Activated CD4-positive, alpha-beta T cell treated with anti-CD3 and anti-CD28 coated beads for 36 hours (primary cell): ENCODE measurements at regions not wholly inside any gene's neighbourhood (a gene's known extent, or its start where the extent isn't known, plus 50 kb on each side); places are given as distances from the start of the nearest gene placed in this dataset.
A peak's percentile ranks its signal among the peaks of the same experiment; 100 is the strongest.

Experiments
- ATAC-seq: fragments of 200-7000 bp; cut with Tn5 transposase; one replicate; pipeline ENCODE4 v1.10.0; 2021; ENCODE audit warnings: mild to moderate bottlenecking, moderate library complexity
- CTCF ChIA-PET: fragments of 350-600 bp; sonication (Branson Sonifier 250); formaldehyde crosslinking; loops from one replicate; lab custom pipeline; 2021; ENCODE audit warnings: antibody characterized with exemption; lab: Charles Lee
- POLR2A ChIA-PET: fragments of 350-600 bp; sonication (Branson Sonifier 250); formaldehyde crosslinking; loops from one replicate; lab custom pipeline; 2021; ENCODE audit warnings: antibody characterized with exemption, inconsistent platforms; lab: Charles Lee
- DNase-seq: peaks from one replicate; pipeline ENCODE4 v3.0.0-alpha.2; 2020
- H3K27ac Mint-ChIP-seq: one replicate; pipeline ENCODE4 v1.8.0; 2021; ENCODE audit warnings: mixed read lengths
- H3K27me3 Mint-ChIP-seq: one replicate; pipeline ENCODE4 v1.8.0; 2021; ENCODE audit warnings: mixed read lengths
- H3K36me3 Mint-ChIP-seq: one replicate; pipeline ENCODE4 v1.8.0; 2021; ENCODE audit warnings: low read depth, mixed read lengths
- H3K4me1 Mint-ChIP-seq: one replicate; pipeline ENCODE4 v1.8.0; 2021; ENCODE audit warnings: mixed read lengths
- H3K4me3 Mint-ChIP-seq: one replicate; pipeline ENCODE4 v1.8.0; 2021; ENCODE audit warnings: mild to moderate bottlenecking, moderate library complexity, mixed read lengths
- H3K9me3 Mint-ChIP-seq: one replicate; pipeline ENCODE4 v1.8.0; 2021; ENCODE audit warnings: low read depth, mixed read lengths
- intact Hi-C, 2 experiments: fragments of 100-400 bp; cut with DNase I in 1 of 2; cut with micrococcal nuclease in 1 of 2; formaldehyde crosslinking; loops; one replicate each; pipeline versions ENCODE4 v1.14.2 to v1.15.1; 2022 to 2024; cut with DNase I, micrococcal nuclease

DNA sequence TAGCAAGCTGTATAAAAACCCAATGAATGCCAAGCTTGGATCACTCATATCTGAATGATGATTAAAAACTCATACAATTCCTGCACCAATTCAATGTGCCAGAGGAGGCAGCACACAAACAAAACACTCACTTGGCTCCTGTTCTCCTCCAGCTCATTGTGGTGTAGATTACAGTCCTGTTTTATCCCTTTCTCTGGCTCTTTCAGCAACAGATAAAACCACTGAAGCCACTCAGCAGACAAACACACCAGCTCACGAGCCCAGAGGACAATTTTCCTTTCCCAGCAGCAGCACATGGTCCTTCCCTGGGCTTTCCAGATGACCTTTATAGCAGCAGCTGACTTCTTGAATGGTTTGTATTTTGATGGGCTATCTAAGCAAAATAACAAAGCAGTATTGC lies 107.3 kb upstream of the STARD3NL start:
- H3K4me1 Mint-ChIP-seq = no peaks in the 10 kb centered on the region
- intact Hi-C loops = no loop called here
- H3K27ac Mint-ChIP-seq = no peak overlapping the region
- POLR2A ChIA-PET = no interaction called here
- peaks cover 10% of the 10 kb centered on the region for H3K27me3 Mint-ChIP-seq
- H3K36me3 Mint-ChIP-seq = no peaks in the 10 kb centered on the region
- ATAC-seq = peak; percentile 51
- H3K4me3 Mint-ChIP-seq = no peak overlapping the region
- H3K9me3 Mint-ChIP-seq = no peaks in the 10 kb centered on the region
- CTCF ChIA-PET = interaction anchor here (1.0 to 1.6 kb wide), 2 partner anchors 11 to 47 kb away, joined by 3 read pairs; no protein-coding TSS in a partner anchor
- DNase-seq = peak; percentile 18

DNA sequence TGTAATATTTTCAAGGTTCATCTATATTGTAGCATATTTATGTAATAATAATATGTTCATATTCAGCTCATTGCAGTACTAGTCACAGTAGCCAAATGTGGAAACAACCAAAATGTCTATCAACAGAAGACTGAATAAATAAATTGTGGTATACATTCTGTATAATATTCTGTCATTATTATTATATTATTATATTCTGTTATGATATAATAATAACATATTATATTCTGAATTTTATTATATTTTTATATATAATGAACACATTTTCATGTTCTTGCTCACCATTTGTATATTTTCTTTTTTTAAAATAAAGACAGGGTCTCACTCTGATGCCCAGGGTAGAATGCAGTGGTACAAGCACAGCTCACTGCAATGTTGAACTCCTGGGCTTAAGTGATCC lies 91.2 kb upstream of the STARD3NL start:
- CTCF ChIA-PET = interaction anchor here (1.8 kb wide), 1 partner anchor 129 kb away, joined by 4 read pairs; no protein-coding TSS in a partner anchor
- intact Hi-C loops = no loop called here
- H3K27me3 Mint-ChIP-seq = peaks cover 7% of the 10 kb centered on the region
- no peaks in the 10 kb centered on the region for H3K36me3 Mint-ChIP-seq
- no peaks in the 10 kb centered on the region for H3K4me1 Mint-ChIP-seq
- H3K4me3 Mint-ChIP-seq = no peak overlapping the region
- POLR2A ChIA-PET = no interaction called here
- ATAC-seq = no peak
- no peak overlapping the region for H3K27ac Mint-ChIP-seq
- H3K9me3 Mint-ChIP-seq = peaks cover 4% of the 10 kb centered on the region
- DNase-seq = no peak

- POLR2A ChIA-PET = no interaction called here
- intact Hi-C loops = loop anchor here in 1 of 2 experiments (10.0 kb wide), 1 partner anchor 198 kb away; no protein-coding TSS in a partner anchor
- Mint-ChIP-seq H3K27ac (no peak overlapping the region), H3K4me1 (no peaks in the 10 kb centered on the region), H3K27me3 (peaks cover 13% of the 10 kb centered on the region), H3K4me3 (no peak overlapping the region), H3K9me3 (peaks cover 6% of the 10 kb centered on the region), H3K36me3 (no peaks in the 10 kb centered on the region)
- CTCF ChIA-PET = interaction anchor here (0.5 to 1.6 kb wide), 4 partner anchors 113 to 268 kb away, joined by 3 to 9 read pairs (median 4); no protein-coding TSS in a partner anchor
- DNase-seq (no peak), ATAC-seq (no peak)
These were observed 75.5 kb upstream of the STARD3NL start for GRCh38 chr7:38102507-38102906.

- H3K27me3 Mint-ChIP-seq = peaks cover 11% of the 10 kb centered on the region
- H3K27ac Mint-ChIP-seq = no peak overlapping the region
- DNase-seq (peak; percentile 25), ATAC-seq (peak; percentile 69)
- H3K9me3 Mint-ChIP-seq = no peaks in the 10 kb centered on the region
- H3K36me3 Mint-ChIP-seq = no peaks in the 10 kb centered on the region
- POLR2A ChIA-PET = no interaction called here
- H3K4me3 Mint-ChIP-seq = no peak overlapping the region
- H3K4me1 Mint-ChIP-seq = no peaks in the 10 kb centered on the region
- intact Hi-C loops = loop anchor here (2.0 to 10.0 kb wide), 5 partner anchors 201 to 257 kb away; no protein-coding TSS in a partner anchor
- CTCF ChIA-PET = interaction anchor here (0.9 to 5.0 kb wide), 12 partner anchors 38 to 272 kb away, joined by 3 to 70 read pairs (median 10); partner anchors contain the start of gene STARD3NL
These were observed 72.1 kb upstream of the STARD3NL start for GRCh38 chr7:38105874-38106483.

GRCh38 chr7:38107486-38107893 lies 70.6 kb upstream of the STARD3NL start:
- Mint-ChIP-seq H3K36me3 (no peaks in the 10 kb centered on the region), H3K9me3 (no peaks in the 10 kb centered on the region), H3K4me3 (no peak overlapping the region), H3K27ac (no peak overlapping the region), H3K4me1 (no peaks in the 10 kb centered on the region), H3K27me3 (peaks cover 16% of the 10 kb centered on the region)
- ChIA-PET POLR2A (no interaction called here), CTCF (interaction anchor here (0.6 to 5.0 kb wide), 18 partner anchors 13 to 642 kb away, joined by 3 to 70 read pairs (median 5); no protein-coding TSS in a partner anchor)
- intact Hi-C loops = loop anchor here (1.0 to 10.0 kb wide), 9 partner anchors 115 to 267 kb away; no protein-coding TSS in a partner anchor
- ATAC-seq (peak; percentile 85), DNase-seq (peak; percentile 80)

- no peak overlapping the region for H3K27ac Mint-ChIP-seq
- intact Hi-C loops = no loop called here
- H3K9me3 Mint-ChIP-seq = no peaks in the 10 kb centered on the region
- no peaks in the 10 kb centered on the region for H3K4me1 Mint-ChIP-seq
- H3K4me3 Mint-ChIP-seq = no peak overlapping the region
- ChIA-PET CTCF (no interaction called here), POLR2A (no interaction called here)
- ATAC-seq (no peak), DNase-seq (no peak)
- H3K36me3 Mint-ChIP-seq = no peaks in the 10 kb centered on the region
- H3K27me3 Mint-ChIP-seq = peaks cover 8% of the 10 kb centered on the region
These were observed 66.0 kb upstream of the STARD3NL start for GRCh38 chr7:38112075-38112474.

DNA sequence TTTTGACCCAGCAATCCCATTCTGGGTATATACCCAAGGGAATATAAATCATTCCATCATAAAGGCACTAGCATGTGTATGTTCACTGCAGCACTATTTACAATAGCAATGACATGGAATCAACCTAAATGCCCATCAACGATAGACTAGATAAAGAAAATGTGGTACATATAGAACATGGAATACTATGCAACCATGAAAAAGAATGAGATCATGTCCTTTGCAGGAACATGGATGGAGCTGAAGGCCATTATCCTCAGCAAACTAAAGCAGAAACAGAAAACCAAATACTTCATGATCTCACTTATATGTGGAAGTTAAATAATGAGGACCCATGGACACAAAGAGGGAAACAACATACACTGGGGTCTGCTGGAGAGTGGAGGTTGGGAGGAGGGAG lies 58.0 kb upstream of the STARD3NL start:
- ATAC-seq (no peak), DNase-seq (no peak)
- no peak overlapping the region for H3K4me3 Mint-ChIP-seq
- no peak overlapping the region for H3K27ac Mint-ChIP-seq
- peaks cover 14% of the 10 kb centered on the region for H3K27me3 Mint-ChIP-seq
- peaks cover 3% of the 10 kb centered on the region for H3K9me3 Mint-ChIP-seq
- no peaks in the 10 kb centered on the region for H3K36me3 Mint-ChIP-seq
- H3K4me1 Mint-ChIP-seq = no peaks in the 10 kb centered on the region
- CTCF ChIA-PET = interaction anchor here (1.0 to 1.2 kb wide), 2 partner anchors 11 to 34 kb away, joined by 5 to 6 read pairs; no protein-coding TSS in a partner anchor
- POLR2A ChIA-PET = no interaction called here
- intact Hi-C loops = no loop called here

GRCh38 chr7:38122501-38122900 lies 55.5 kb upstream of the STARD3NL start:
- peaks cover 2% of the 10 kb centered on the region for H3K4me1 Mint-ChIP-seq
- H3K36me3 Mint-ChIP-seq = no peaks in the 10 kb centered on the region
- peaks cover 3% of the 10 kb centered on the region for H3K9me3 Mint-ChIP-seq
- DNase-seq = no peak
- peaks cover 10% of the 10 kb centered on the region for H3K27me3 Mint-ChIP-seq
- POLR2A ChIA-PET = no interaction called here
- no peak overlapping the region for H3K4me3 Mint-ChIP-seq
- H3K27ac Mint-ChIP-seq = no peak overlapping the region
- CTCF ChIA-PET = interaction anchor here (1.0 kb wide), 2 partner anchors 14 to 34 kb away, joined by 3 to 4 read pairs; no protein-coding TSS in a partner anchor
- intact Hi-C loops = no loop called here
- ATAC-seq = no peak

DNA sequence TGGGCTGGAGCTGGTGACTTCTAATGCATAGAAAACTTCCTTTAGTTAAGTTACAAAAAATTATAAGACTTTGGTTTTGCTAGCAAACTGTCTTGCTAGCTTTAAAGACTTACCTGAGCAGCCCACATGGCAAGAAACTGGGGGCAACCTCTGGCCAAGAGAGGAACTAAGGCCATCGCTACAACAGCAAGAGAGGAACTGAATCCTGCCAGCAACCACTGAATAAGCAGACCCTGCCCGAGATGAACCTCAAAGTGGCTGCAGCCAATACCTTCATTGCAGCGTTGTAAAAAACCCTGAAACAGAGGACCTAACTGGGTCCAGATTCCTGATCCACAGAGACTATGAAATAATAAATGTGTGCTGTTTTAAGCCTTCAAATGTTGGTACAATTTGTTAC lies 54.6 kb upstream of the STARD3NL start:
- Mint-ChIP-seq H3K4me1 (peaks cover 4% of the 10 kb centered on the region), H3K9me3 (peaks cover 3% of the 10 kb centered on the region), H3K36me3 (no peaks in the 10 kb centered on the region), H3K27me3 (peaks cover 6% of the 10 kb centered on the region), H3K27ac (no peak overlapping the region), H3K4me3 (no peak overlapping the region)
- ATAC-seq (no peak), DNase-seq (no peak)
- intact Hi-C loops = no loop called here
- ChIA-PET CTCF (no interaction called here), POLR2A (no interaction called here)

DNA sequence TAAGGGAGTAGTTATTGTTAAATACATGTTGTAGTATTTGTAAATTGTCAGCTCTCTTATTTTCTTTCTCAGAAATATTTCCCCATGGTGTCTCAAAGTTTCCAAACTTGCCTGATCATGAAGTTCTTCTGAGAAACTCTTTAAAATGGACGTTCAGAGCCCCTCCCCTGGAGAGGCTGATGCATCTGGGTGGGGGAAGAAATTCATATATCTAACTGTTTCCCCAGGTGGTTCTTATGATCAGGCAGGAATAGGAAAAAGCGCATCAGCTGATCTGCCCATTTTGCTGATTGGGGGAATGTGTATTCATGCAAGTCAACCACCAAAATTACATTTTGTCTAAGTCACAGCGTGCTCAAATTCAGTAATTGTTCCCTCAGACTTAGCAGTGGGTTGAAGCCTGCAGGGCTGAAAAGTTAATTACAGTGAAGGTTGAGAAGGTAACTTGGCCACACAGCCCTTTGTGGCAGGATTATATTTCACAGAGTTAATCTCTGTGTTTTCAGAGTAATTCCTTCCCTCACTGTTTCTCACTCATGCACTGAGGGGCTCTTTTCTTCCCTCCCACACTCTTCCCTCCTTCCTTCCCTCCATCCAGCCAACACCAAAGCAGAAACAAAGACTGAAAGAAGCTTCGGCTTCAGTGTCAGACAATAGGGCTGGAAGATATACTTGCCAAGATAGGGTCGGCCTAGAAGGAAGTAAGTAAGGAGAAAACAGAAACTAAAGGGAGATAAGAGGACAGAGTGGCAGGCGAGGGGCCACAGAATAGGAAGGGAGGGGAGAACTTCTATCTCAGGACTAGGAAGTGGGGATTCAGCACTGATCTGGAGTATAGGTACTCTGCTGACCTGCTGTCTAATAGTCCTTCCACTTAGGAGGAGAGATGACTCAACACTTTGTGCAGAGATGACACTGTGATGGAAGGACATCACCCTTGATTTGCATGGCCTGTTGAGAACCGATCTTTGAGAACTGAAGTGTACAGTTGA lies 50.5 kb upstream of the STARD3NL start:
- H3K27ac Mint-ChIP-seq = no peak overlapping the region
- ChIA-PET CTCF (interaction anchor here (0.7 to 2.1 kb wide), 3 partner anchors 13 to 88 kb away, joined by 3 to 6 read pairs (median 3); no protein-coding TSS in a partner anchor), POLR2A (no interaction called here)
- peaks cover 4% of the 10 kb centered on the region for H3K4me1 Mint-ChIP-seq
- peaks cover 4% of the 10 kb centered on the region for H3K27me3 Mint-ChIP-seq
- no peaks in the 10 kb centered on the region for H3K36me3 Mint-ChIP-seq
- no peak for DNase-seq
- H3K9me3 Mint-ChIP-seq = no peaks in the 10 kb centered on the region
- ATAC-seq = peak; percentile 30
- H3K4me3 Mint-ChIP-seq = no peak overlapping the region
- intact Hi-C loops = no loop called here
